GM21723 (cell line): ENCODE measurements at regions not wholly inside any gene's neighbourhood (a gene's known extent, or its start where the extent isn't known, plus 50 kb on each side); places are given as distances from the start of the nearest gene placed in this dataset.
"Not testable (repeated sequence)": the region's sequence is repeated elsewhere in the genome, so short reads cannot be mapped to it uniquely, and the experiment has no call there.

Experiments
- ATAC-seq: cut with Tn5 transposase; IDR thresholded peaks from one replicate; pipeline ENCODE4 v1.9.1; 2021; ENCODE audit warnings: mild to moderate bottlenecking, moderate library complexity; ENCODE audit not compliant: unreplicated experiment

- ATAC-seq, result no peak
Observed at GRCh38 chr21:32099812-32100416, 178.9 kb downstream of the MIS18A start.

GRCh38 chr21:32096411-32096810 lies 182.4 kb downstream of the MIS18A start:
- ATAC-seq, result no peak

- no peak for ATAC-seq
Observed at GRCh38 chr21:32094804-32095203, 184.0 kb downstream of the MIS18A start.

GRCh38 chr21:32093646-32094462 lies 185.0 kb downstream of the MIS18A start:
- no peak for ATAC-seq

- no peak for ATAC-seq
Observed at GRCh38 chr21:32090956-32091355, 187.9 kb downstream of the MIS18A start.

- no peak for ATAC-seq
Observed at GRCh38 chr21:32089766-32090165, 189.1 kb downstream of the MIS18A start.

GRCh38 chr21:32088471-32088870 lies 190.4 kb downstream of the MIS18A start:
- ATAC-seq, result no peak

- ATAC-seq, result no peak
Observed at GRCh38 chr21:32087447-32087846, 191.4 kb downstream of the MIS18A start.

GRCh38 chr21:32083197-32083596 lies 195.7 kb downstream of the MIS18A start:
- no peak for ATAC-seq

- ATAC-seq, result no peak
Observed at GRCh38 chr21:32082466-32082865, 196.4 kb downstream of the MIS18A start.

- ATAC-seq, result no peak
Observed at GRCh38 chr21:32073593-32073992, 200.8 kb downstream of the HUNK start.

- ATAC-seq, result no peak
Observed at GRCh38 chr21:32073190-32073589, 200.4 kb downstream of the HUNK start.

- not testable (repeated sequence) for ATAC-seq
Observed at GRCh38 chr21:32071620-32072019, 198.8 kb downstream of the HUNK start.

- ATAC-seq, result no peak
Observed at GRCh38 chr21:32070676-32071330, 198.0 kb downstream of the HUNK start.

- ATAC-seq, result no peak
Observed at GRCh38 chr21:32070126-32070525, 197.3 kb downstream of the HUNK start.

GRCh38 chr21:32065654-32066053 lies 192.8 kb downstream of the HUNK start:
- no peak for ATAC-seq

GRCh38 chr21:32064281-32064910 lies 191.6 kb downstream of the HUNK start:
- ATAC-seq, result no peak

- no peak for ATAC-seq
Observed at GRCh38 chr21:32062591-32063227, 189.9 kb downstream of the HUNK start.

- no peak for ATAC-seq
Observed at GRCh38 chr21:32061729-32062128, 188.9 kb downstream of the HUNK start.

- no peak for ATAC-seq
Observed at GRCh38 chr21:32056791-32057190, 184.0 kb downstream of the HUNK start.

- ATAC-seq, result no peak
Observed at GRCh38 chr21:32055305-32055704, 182.5 kb downstream of the HUNK start.
